ENCODE measurements at regions not wholly inside any gene's neighbourhood (a gene's known extent, or its start where the extent isn't known, plus 50 kb on each side); places are given as distances from the start of the nearest gene placed in this dataset.

- Histone ChIP-seq H3K4me1 (ENCODE audit: control insufficient read depth, insufficient read depth, low read length) (no peaks in the 10 kb centered on the region), H3K27me3 (ENCODE audit: control insufficient read depth, insufficient read depth, low read length) (no peaks in the 10 kb centered on the region), H3K36me3 (ENCODE audit: control insufficient read depth, insufficient read depth, low read length) (no peaks in the 10 kb centered on the region), H3K4me3 (ENCODE audit: low read length) (no peak overlapping the region), H3K27ac (ENCODE audit: low read length) (no peak overlapping the region), H3K9me3 (replicated peaks; ENCODE audit: control insufficient read depth, low read depth, low read length) (no peaks in the 10 kb centered on the region)
- no peak for DNase-seq
- WGBS (ENCODE audit: insufficient coverage) = 0% methylated on average over 1 of the region's 4 CpGs
Measured at GRCh38 chr9:79917421-79917820, 345.7 kb downstream of the TLE4 start.

GRCh38 chr9:79913867-79914266, 342.1 kb downstream of the TLE4 start:
- Histone ChIP-seq H3K27me3 (ENCODE audit: control insufficient read depth, insufficient read depth, low read length) (no peaks in the 10 kb centered on the region), H3K27ac (ENCODE audit: low read length) (no peak overlapping the region), H3K9me3 (replicated peaks; ENCODE audit: control insufficient read depth, low read depth, low read length) (no peaks in the 10 kb centered on the region), H3K4me3 (ENCODE audit: low read length) (no peak overlapping the region), H3K36me3 (ENCODE audit: control insufficient read depth, insufficient read depth, low read length) (no peaks in the 10 kb centered on the region), H3K4me1 (ENCODE audit: control insufficient read depth, insufficient read depth, low read length) (no peaks in the 10 kb centered on the region)
- no peak for DNase-seq
- 100% methylated on average over 2 of the region's 4 CpGs for WGBS (ENCODE audit: insufficient coverage)

- Histone ChIP-seq H3K4me1 (ENCODE audit: control insufficient read depth, insufficient read depth, low read length) (no peaks in the 10 kb centered on the region), H3K27ac (ENCODE audit: low read length) (no peak overlapping the region), H3K36me3 (ENCODE audit: control insufficient read depth, insufficient read depth, low read length) (no peaks in the 10 kb centered on the region), H3K27me3 (ENCODE audit: control insufficient read depth, insufficient read depth, low read length) (no peaks in the 10 kb centered on the region), H3K4me3 (ENCODE audit: low read length) (no peak overlapping the region), H3K9me3 (replicated peaks; ENCODE audit: control insufficient read depth, low read depth, low read length) (no peaks in the 10 kb centered on the region)
- peak; percentile 88 for DNase-seq
- no CpG with 5 or more reads among the region's 2 CpGs for WGBS (ENCODE audit: insufficient coverage)
Measured at GRCh38 chr9:79912318-79913070, 340.7 kb downstream of the TLE4 start.

- 96% methylated on average over 14 of the region's 19 CpGs for WGBS (ENCODE audit: insufficient coverage)
- Histone ChIP-seq H3K27me3 (ENCODE audit: control insufficient read depth, insufficient read depth, low read length) (no peaks in the 10 kb centered on the region), H3K36me3 (ENCODE audit: control insufficient read depth, insufficient read depth, low read length) (no peaks in the 10 kb centered on the region), H3K4me3 (ENCODE audit: low read length) (no peak overlapping the region), H3K9me3 (replicated peaks; ENCODE audit: control insufficient read depth, low read depth, low read length) (no peaks in the 10 kb centered on the region), H3K4me1 (ENCODE audit: control insufficient read depth, insufficient read depth, low read length) (no peaks in the 10 kb centered on the region), H3K27ac (ENCODE audit: low read length) (no peak overlapping the region)
- DNase-seq = no peak
Measured at GRCh38 chr9:79911724-79912123, 340.0 kb downstream of the TLE4 start.

GRCh38 chr9:79902825-79903600, 331.2 kb downstream of the TLE4 start:
- Histone ChIP-seq H3K9me3 (replicated peaks; ENCODE audit: control insufficient read depth, low read depth, low read length) (no peaks in the 10 kb centered on the region), H3K27me3 (ENCODE audit: control insufficient read depth, insufficient read depth, low read length) (no peaks in the 10 kb centered on the region), H3K4me3 (ENCODE audit: low read length) (no peak overlapping the region), H3K36me3 (ENCODE audit: control insufficient read depth, insufficient read depth, low read length) (no peaks in the 10 kb centered on the region), H3K27ac (ENCODE audit: low read length) (no peak overlapping the region), H3K4me1 (ENCODE audit: control insufficient read depth, insufficient read depth, low read length) (no peaks in the 10 kb centered on the region)
- 40% methylated on average over 1 of the region's 7 CpGs for WGBS (ENCODE audit: insufficient coverage)
- no peak for DNase-seq

GRCh38 chr9:79900754-79901153, 329.0 kb downstream of the TLE4 start:
- Histone ChIP-seq H3K27ac (ENCODE audit: low read length) (no peak overlapping the region), H3K36me3 (ENCODE audit: control insufficient read depth, insufficient read depth, low read length) (no peaks in the 10 kb centered on the region), H3K4me1 (ENCODE audit: control insufficient read depth, insufficient read depth, low read length) (no peaks in the 10 kb centered on the region), H3K4me3 (ENCODE audit: low read length) (no peak overlapping the region), H3K27me3 (ENCODE audit: control insufficient read depth, insufficient read depth, low read length) (no peaks in the 10 kb centered on the region), H3K9me3 (replicated peaks; ENCODE audit: control insufficient read depth, low read depth, low read length) (no peaks in the 10 kb centered on the region)
- WGBS (ENCODE audit: insufficient coverage) = no CpG with 5 or more reads among the region's 1 CpG
- DNase-seq = no peak

- 62% methylated on average over 2 of the region's 6 CpGs for WGBS (ENCODE audit: insufficient coverage)
- H3K36me3 ChIP-seq (ENCODE audit: control insufficient read depth, insufficient read depth, low read length) = no peaks in the 10 kb centered on the region
- no peak for DNase-seq
- no peaks in the 10 kb centered on the region for H3K27me3 ChIP-seq (ENCODE audit: control insufficient read depth, insufficient read depth, low read length)
- no peaks in the 10 kb centered on the region for H3K4me1 ChIP-seq (ENCODE audit: control insufficient read depth, insufficient read depth, low read length)
- no peak overlapping the region for H3K4me3 ChIP-seq (ENCODE audit: low read length)
- H3K9me3 ChIP-seq (replicated peaks; ENCODE audit: control insufficient read depth, low read depth, low read length) = no peaks in the 10 kb centered on the region
- H3K27ac ChIP-seq (ENCODE audit: low read length) = no peak overlapping the region
Measured at GRCh38 chr9:79896390-79896980, 324.7 kb downstream of the TLE4 start.

- Histone ChIP-seq H3K4me3 (ENCODE audit: low read length) (no peak overlapping the region), H3K36me3 (ENCODE audit: control insufficient read depth, insufficient read depth, low read length) (no peaks in the 10 kb centered on the region), H3K4me1 (ENCODE audit: control insufficient read depth, insufficient read depth, low read length) (no peaks in the 10 kb centered on the region), H3K9me3 (replicated peaks; ENCODE audit: control insufficient read depth, low read depth, low read length) (no peaks in the 10 kb centered on the region), H3K27me3 (ENCODE audit: control insufficient read depth, insufficient read depth, low read length) (no peaks in the 10 kb centered on the region), H3K27ac (ENCODE audit: low read length) (no peak overlapping the region)
- WGBS (ENCODE audit: insufficient coverage) = 39% methylated on average over 2 of the region's 6 CpGs
- DNase-seq = no peak
Measured at GRCh38 chr9:79895232-79895631, 323.5 kb downstream of the TLE4 start.

- Histone ChIP-seq H3K4me3 (ENCODE audit: low read length) (no peak overlapping the region), H3K36me3 (ENCODE audit: control insufficient read depth, insufficient read depth, low read length) (no peaks in the 10 kb centered on the region), H3K9me3 (replicated peaks; ENCODE audit: control insufficient read depth, low read depth, low read length) (no peaks in the 10 kb centered on the region), H3K27me3 (ENCODE audit: control insufficient read depth, insufficient read depth, low read length) (no peaks in the 10 kb centered on the region), H3K27ac (ENCODE audit: low read length) (no peak overlapping the region), H3K4me1 (ENCODE audit: control insufficient read depth, insufficient read depth, low read length) (no peaks in the 10 kb centered on the region)
- no peak for DNase-seq
Measured at GRCh38 chr9:79889369-79889768, 317.6 kb downstream of the TLE4 start.

GRCh38 chr9:79885093-79885857, 313.5 kb downstream of the TLE4 start:
- no peak overlapping the region for H3K4me3 ChIP-seq (ENCODE audit: low read length)
- WGBS (ENCODE audit: insufficient coverage) = 95% methylated on average over 3 of the region's 6 CpGs

More at GRCh38 chr9:79885093-79885857, 313.5 kb downstream of the TLE4 start:
- Histone ChIP-seq H3K27me3 (ENCODE audit: control insufficient read depth, insufficient read depth, low read length) (no peaks in the 10 kb centered on the region), H3K36me3 (ENCODE audit: control insufficient read depth, insufficient read depth, low read length) (no peaks in the 10 kb centered on the region), H3K9me3 (replicated peaks; ENCODE audit: control insufficient read depth, low read depth, low read length) (no peaks in the 10 kb centered on the region), H3K27ac (ENCODE audit: low read length) (no peak overlapping the region), H3K4me1 (ENCODE audit: control insufficient read depth, insufficient read depth, low read length) (no peaks in the 10 kb centered on the region)
- no peak for DNase-seq
